ENCODE measurements at regions not wholly inside any gene's neighbourhood (a gene's known extent, or its start where the extent isn't known, plus 50 kb on each side); places are given as distances from the start of the nearest gene placed in this dataset.

DNA sequence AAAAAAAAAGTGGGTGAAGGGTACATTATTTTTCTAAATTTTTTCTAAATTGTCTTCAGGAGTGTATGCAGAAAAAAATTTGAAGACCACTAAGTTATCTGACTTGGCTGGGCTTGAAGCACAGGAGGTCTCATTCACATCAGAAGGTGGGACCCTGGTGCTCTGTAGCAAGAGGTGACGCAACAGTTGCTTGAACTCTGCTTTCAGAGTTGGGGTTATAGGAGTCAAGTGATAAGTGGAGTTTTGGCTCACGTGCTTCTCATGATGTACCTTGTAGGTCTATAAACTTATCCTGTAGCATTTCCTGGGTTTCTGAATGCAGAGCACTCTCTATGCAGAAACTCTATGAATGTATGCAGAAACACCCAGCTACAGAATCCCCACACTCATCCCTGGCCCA lies 58.5 kb upstream of the FOXC1 start:
- TF ChIP-seq, protein P1, sequence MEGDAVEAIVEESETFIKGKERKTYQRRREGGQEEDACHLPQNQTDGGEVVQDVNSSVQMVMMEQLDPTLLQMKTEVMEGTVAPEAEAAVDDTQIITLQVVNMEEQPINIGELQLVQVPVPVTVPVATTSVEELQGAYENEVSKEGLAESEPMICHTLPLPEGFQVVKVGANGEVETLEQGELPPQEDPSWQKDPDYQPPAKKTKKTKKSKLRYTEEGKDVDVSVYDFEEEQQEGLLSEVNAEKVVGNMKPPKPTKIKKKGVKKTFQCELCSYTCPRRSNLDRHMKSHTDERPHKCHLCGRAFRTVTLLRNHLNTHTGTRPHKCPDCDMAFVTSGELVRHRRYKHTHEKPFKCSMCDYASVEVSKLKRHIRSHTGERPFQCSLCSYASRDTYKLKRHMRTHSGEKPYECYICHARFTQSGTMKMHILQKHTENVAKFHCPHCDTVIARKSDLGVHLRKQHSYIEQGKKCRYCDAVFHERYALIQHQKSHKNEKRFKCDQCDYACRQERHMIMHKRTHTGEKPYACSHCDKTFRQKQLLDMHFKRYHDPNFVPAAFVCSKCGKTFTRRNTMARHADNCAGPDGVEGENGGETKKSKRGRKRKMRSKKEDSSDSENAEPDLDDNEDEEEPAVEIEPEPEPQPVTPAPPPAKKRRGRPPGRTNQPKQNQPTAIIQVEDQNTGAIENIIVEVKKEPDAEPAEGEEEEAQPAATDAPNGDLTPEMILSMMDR (conservative IDR thresholded peaks at IDR 0.05; ENCODE audit: low read depth, low read length): no peak
- TF ChIP-seq RAD21 (IDR thresholded peaks at IDR 0.05; ENCODE audit: low read length): no peak
- TF ChIP-seq RFX5 (IDR thresholded peaks at IDR 0.05; ENCODE audit: low read depth, low read length): no peak
- no peak for TF ChIP-seq POLR2A (IDR thresholded peaks at IDR 0.05; ENCODE audit: low read depth, low read length)
- no peak for TF ChIP-seq MAFK (IDR thresholded peaks at IDR 0.05; ENCODE audit: low read depth, low read length)
- TF ChIP-seq CEBPB (IDR thresholded peaks at IDR 0.05; ENCODE audit: low read depth, low read length): peak; percentile 62
- no peak for TF ChIP-seq SMC3 (IDR thresholded peaks at IDR 0.05; ENCODE audit: low read depth, low read length)
- no peak for TF ChIP-seq MAZ (IDR thresholded peaks at IDR 0.05; ENCODE audit: borderline replicate concordance, low read depth, low read length)
- no peak for TF ChIP-seq FOS (IDR thresholded peaks at IDR 0.05; ENCODE audit: low read depth, low read length)
- TF ChIP-seq MXI1 (IDR thresholded peaks at IDR 0.05; ENCODE audit: borderline replicate concordance, low read depth, low read length): no peak
- TF ChIP-seq, protein P2, sequence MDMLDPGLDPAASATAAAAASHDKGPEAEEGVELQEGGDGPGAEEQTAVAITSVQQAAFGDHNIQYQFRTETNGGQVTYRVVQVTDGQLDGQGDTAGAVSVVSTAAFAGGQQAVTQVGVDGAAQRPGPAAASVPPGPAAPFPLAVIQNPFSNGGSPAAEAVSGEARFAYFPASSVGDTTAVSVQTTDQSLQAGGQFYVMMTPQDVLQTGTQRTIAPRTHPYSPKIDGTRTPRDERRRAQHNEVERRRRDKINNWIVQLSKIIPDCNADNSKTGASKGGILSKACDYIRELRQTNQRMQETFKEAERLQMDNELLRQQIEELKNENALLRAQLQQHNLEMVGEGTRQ (IDR thresholded peaks at IDR 0.05; ENCODE audit: low read depth, low read length): no peak
- no peak for TF ChIP-seq RCOR1 (IDR thresholded peaks at IDR 0.05; ENCODE audit: insufficient replicate concordance, low read length)
- TF ChIP-seq BHLHE40 (IDR thresholded peaks at IDR 0.05; ENCODE audit: low read depth, low read length): no peak
- no peak for TF ChIP-seq CHD1 (IDR thresholded peaks at IDR 0.05; ENCODE audit: low read depth, low read length)

All from IMR-90 (cell line).